GM12874 (cell line): ENCODE measurements at regions not wholly inside any gene's neighbourhood (a gene's known extent, or its start where the extent isn't known, plus 50 kb on each side); places are given as distances from the start of the nearest gene placed in this dataset.

Source experiments
- TF ChIP-seq, protein P1 (sequence below): IDR thresholded peaks from 2 replicates; pipeline ENCODE4 v1.5.1; 2011; ENCODE audit warnings: low read depth, mild to moderate bottlenecking, control low read depth, low read length, moderate library complexity; ENCODE audit not compliant: insufficient read depth

DNA sequence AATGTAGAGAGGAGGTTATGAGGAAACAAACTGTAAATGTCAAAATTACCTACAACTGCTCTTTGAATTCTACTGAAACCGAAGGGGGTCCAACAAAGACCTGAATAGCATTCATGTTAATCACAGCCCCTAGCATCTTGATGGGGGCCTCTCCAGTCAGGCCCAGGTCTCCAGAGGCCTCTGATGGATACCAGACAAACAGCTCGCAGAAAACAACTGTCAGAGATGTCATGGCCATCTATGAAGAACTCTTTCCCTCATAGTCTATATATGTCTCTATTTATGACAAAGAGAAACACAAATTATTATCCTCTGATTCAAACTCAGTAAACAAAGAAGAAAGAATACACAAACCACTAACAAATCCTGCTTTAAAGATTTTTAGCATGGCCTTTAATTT, 432.6 kb downstream of the CAAP1 start:
- TF ChIP-seq, protein P1, sequence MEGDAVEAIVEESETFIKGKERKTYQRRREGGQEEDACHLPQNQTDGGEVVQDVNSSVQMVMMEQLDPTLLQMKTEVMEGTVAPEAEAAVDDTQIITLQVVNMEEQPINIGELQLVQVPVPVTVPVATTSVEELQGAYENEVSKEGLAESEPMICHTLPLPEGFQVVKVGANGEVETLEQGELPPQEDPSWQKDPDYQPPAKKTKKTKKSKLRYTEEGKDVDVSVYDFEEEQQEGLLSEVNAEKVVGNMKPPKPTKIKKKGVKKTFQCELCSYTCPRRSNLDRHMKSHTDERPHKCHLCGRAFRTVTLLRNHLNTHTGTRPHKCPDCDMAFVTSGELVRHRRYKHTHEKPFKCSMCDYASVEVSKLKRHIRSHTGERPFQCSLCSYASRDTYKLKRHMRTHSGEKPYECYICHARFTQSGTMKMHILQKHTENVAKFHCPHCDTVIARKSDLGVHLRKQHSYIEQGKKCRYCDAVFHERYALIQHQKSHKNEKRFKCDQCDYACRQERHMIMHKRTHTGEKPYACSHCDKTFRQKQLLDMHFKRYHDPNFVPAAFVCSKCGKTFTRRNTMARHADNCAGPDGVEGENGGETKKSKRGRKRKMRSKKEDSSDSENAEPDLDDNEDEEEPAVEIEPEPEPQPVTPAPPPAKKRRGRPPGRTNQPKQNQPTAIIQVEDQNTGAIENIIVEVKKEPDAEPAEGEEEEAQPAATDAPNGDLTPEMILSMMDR, result no peak

DNA sequence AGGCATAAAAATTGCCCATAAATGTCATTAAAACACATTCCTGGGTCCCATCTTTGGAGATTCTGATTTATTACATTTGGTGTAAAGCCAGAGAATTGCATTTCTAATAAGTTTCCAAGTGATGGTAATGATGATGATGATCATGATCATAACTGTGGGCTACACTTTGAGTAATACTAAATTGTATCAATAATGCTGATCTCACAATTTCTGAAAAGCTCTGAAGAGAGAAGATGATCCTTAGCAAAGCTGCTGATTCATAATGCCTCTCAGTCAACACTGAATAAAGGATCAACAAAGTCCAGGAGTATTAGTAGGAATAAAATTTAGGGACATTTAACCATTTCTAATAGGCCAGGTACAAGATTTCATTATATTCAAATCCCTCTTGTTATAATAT, 434.5 kb downstream of the CAAP1 start:
- TF ChIP-seq, protein P1, result no peak

DNA sequence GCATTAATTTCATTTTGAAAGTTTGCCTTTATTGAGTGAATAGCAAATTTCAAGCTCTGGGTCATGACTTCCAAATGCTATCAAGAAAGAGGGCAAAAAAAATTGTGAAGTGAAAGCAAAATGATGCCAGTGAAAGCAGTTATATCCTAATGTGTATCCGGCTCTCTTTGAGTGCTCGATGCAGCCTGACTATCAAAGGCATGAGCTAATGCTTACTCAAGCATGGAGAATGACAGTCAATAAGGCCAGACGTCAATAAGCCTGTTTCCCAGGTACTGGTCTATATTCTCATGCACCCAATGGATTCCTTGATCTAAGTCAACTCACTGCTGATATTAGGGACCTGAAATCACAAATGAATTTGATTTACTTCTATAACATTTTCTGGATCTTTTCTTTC, 435.5 kb downstream of the CAAP1 start:
- TF ChIP-seq, protein P1, result no peak

DNA sequence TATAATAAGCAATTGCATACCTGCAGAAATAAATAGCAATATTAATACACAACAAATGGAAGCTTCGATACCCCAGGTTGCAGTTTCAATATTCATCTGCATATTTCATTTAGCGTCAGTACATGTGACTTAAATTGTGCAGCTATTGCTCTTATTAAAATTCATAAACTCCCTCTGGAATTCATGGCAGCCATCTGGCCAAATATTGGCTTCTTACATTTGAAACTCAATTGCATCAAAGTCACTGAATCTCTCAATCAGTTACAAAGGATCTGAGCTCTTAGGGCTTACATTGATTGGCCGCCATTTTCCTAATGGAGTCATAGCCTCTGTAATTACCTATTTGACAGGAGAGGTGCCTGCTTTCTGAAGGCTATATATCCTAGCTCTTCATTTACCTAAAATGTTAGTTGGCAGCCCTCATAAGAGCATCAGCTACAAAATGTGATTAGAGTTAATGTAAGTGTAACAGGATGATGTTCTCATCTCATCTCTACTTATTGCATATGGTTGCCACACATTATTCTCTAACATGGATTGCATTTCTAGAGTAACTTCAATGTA, 453.5 kb downstream of the CAAP1 start:
- TF ChIP-seq, protein P1, result no peak

DNA sequence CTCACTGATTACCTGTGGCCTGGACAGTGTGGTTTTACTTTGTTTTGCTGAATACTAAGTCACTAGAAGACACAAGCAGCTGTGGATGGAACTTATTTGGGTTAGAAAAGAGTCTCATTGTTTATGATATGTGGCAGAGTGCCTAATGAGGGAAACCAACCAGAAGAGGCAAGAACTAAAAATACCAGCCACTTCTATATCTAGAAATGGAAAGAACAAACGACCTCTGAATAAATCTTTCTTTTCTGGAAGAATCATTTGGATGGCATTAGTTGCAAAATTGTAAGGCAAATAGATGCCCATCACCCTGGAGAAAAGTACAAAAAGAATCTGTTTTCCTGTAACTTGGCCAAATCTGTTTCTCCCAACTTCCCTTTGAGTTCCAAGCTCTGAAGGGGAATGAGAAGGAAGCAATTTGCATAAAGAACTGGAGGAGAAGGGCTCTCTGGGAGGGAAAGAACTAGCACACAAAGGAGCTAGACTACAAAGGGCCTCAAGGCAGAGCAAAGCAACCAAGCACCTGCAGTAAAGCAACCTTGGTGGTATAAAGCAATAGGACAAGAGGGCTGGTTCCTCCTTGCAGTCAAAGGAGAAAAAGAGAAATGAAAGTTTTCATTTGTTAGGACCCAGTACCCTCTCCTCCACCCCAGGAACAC, 455.4 kb downstream of the CAAP1 start:
- TF ChIP-seq, protein P1, result no peak

DNA sequence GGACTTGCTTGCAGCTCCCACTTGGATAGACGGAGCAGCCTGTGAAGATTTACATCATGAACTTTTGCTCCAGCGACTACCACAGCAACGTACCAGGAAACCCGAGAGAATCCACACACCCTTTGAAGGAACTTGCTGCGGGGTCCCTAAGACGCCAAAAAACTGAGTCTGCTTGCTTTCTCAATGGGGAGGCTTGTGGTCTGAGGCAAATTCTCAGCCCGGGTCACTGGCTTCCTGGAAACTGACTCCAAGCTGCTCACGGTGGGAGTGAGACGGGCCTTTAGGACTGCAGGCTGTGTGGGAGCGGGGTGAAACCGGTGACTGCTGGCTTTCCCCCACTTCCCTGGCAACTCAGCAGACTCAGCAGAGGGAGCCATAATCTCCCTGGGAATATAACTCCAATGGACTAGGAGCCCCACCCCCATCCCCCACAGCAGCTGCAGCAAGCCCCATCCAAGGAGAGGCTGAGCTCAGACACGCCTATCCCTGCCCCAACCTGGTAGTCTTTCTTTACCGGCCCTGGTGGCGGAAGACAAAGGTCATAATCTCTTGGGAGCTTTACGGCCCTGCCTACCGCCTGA, 466.0 kb downstream of the CAAP1 start:
- TF ChIP-seq, protein P1, result no peak

DNA sequence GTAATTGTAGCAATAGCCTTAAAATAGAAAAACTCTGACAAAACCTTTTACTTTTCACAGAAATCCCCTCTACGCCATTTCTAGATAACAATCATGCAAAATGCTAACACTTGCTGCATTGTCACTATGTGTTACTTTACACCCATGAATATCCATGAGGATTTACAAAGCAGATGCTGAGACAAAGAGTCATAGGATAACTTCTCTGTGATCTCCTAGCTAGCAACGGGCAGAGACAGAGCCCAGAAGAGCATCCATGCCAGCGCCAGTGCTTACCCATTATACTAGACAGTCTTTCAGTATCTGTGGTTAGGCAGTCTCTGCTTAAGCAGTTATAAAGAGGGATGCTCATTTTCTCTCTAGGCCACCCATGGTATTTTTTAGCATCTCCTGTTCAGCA, 474.1 kb downstream of the CAAP1 start:
- TF ChIP-seq, protein P1, result no peak
